ENCODE measurements at regions not wholly inside any gene's neighbourhood (a gene's known extent, or its start where the extent isn't known, plus 50 kb on each side); places are given as distances from the start of the nearest gene placed in this dataset.

DNA sequence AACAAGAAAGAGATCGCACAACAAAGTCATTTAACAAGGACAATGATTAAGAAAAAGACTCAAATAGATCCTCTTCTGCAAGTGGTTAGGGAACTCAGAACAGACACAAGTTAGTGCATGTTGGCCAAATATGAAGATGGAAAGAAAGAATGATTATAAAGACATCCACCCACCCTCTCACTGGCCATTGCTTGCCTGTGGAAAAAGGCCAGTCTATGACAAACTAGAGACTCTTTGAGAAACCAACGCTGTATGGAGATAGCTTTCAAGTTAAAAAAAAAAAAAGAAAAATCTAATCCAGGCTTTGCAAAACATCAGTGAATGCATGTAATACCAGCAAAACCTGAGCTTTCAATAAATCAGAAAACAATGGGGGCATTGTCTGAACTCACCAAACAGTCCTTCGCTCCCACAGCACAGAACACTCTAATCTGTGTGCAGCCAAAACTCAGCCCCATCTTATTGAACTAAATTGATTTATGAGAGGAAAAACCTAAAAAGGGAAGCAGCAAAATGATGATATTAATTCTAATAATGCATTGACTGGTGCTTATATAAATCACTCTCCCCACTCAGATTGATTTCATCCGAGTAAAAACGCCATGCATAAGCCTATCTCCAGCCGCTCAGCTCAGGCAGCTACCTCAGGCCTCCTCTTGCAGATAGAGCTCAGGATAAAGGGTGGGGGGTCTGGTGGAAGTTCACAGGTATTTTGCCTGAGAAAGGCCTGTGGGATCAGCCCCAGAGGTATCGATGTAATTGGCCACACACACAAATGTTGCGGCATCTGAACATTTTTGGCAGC lies 547.1 kb downstream of the CCDC171 start:
- DNase-seq = no peak

DNA sequence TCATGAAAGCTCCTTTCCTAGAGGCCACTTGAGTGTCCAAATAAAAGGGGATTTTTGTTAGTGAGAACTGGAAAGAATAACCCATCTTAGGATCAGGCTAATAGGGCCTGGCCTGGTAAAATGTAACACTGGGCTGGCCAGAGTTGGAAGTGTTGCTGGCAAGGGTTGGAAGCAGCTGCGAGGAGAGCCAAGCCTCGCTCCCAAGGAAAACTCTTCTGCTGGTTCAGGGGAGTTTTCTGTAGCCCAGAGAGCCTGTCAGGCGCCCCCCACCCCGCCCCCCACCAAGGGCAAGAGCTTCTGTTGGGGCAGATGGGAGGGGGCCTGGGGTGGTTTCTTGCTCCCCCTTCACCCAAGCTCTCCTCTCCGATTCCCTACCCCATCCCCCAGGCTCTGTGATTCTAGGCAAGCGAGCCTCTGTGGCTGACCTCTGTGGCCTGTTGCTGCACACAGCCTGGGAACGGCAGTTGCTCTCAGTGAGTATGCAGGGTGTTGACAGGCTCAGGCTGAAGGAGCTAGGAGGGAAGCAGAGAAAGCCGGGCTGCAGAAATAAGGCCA lies 547.8 kb downstream of the CCDC171 start:
- DNase-seq = no peak

DNA sequence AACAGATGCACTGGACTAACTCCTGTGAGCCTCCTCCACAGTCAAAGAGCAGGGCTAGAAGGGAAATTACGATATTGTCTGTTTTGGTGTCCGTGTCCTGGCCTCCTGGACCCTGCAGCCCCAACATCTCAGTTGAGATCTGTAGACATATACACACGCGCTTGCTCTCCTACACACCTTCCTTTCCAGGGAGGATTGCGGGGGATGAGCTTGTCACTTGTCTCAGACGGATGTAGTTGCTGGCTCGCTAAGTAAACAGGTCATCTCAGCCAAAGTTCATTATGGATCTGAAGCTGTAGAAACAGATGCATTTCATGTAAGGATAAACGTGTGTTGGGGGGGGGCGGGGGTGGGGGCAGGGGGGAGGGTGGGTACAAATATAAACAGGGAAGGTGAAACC lies 549.3 kb downstream of the CCDC171 start:
- DNase-seq = no peak

GRCh38 chr9:16103620-16104397 lies 551.0 kb downstream of the CCDC171 start:
- DNase-seq = no peak

DNA sequence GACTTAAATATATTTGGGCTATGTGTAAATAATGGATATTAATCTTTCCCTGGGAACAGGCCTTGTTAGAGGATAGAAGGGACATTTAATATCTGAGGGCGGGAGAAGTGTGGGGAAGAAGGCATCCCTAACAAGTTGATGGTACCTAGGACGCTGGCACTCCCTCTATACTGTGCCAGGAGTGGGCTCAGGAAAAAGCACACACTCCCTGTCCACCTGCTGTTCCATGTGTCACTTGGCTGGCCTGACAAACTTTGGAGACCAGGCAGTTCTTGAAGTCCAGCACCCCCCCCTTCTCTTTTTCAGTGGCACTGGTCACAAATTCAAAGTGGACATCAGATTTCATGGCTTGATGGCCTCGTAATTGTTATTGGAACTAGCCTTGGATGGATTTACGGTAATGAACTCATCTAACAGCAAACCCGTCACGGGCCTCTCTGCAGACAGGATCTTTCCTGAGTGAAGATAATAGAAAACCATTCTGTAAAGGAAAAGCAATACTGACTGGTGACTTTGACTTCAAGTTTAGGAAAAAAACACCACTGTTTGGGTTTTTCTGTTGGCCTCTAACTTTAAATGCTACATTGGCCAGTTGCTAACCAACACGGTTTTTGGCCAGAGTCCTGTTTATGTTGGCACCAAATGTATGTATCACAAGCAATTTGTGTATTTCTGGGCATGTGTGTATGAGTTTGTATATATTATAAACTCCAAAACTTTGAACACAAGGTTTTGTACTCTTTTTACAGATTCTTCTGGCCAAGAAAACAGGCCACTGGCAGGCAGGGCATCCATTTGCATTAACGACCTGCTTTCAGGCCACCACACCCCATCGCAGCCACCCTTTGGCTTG lies 552.6 kb downstream of the CCDC171 start:
- DNase-seq = no peak

DNA sequence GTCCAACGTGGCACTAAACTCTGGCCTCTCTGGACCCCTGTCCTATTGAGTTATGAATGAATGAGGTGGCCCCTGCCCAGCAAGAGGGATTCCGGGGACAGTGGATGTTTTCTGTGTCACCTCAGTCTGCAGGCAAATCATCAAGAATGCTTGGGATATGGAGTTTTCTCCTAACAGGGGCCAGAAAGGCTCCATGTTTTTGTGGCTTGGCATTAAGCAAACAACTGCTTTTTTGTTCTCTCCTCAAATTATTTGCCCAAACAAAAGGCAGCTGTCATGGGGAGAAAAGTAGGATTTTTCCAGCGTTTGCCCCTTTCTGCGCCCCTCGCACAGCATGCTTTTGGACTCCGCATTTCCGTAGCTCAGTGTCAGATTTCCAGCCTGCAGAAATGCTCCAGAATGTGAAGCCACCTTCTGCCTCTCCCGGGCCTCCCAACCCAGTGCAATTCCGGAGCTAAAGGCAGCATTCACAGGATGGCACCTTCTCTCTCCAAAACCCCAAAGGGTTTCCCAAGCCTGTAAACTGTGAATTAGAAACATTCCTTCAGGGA lies 553.3 kb downstream of the CCDC171 start:
- no peak for DNase-seq

GRCh38 chr9:16112116-16112515 lies 559.3 kb downstream of the CCDC171 start:
- no peak for DNase-seq

DNA sequence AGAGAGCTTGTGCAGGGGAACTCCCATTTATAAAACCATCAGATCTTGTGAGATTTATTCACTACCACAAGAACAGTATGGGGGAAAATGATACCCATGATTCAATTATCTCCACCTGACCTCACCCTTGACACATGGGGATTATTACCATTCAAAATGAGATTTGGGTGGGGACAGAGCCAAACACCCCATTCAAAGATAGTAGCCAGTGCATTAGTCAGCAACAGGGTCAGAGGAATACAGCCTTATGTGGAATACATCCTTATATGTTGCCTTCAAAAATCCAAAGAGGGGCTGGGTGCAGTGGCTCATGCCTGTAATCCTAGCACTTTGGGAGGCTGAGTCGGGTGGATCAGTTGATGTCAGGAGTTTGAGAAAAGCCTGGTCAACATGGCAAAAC lies 563.2 kb downstream of the CCDC171 start:
- no peak for DNase-seq

DNA sequence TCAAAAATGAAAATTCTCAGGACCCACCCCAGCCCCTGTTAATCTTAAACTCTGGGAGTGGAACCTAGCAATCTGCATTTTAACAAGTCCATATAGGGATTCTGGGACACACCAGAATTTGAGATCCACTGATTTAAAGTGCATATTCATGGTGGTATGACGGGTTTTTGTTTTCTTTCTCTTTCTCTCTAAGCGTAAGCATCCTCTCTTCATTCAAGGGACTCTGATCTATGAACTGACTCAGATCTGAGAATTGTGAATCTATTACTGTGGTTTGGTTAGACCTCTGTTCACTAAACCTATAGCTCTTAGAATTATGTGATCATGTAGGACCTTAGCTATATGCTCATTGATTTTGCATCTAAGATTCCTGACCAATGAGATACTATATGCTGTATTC lies 565.2 kb downstream of the CCDC171 start:
- DNase-seq = no peak

GRCh38 chr9:16119261-16120230 lies 566.7 kb downstream of the CCDC171 start:
- no peak for DNase-seq

DNA sequence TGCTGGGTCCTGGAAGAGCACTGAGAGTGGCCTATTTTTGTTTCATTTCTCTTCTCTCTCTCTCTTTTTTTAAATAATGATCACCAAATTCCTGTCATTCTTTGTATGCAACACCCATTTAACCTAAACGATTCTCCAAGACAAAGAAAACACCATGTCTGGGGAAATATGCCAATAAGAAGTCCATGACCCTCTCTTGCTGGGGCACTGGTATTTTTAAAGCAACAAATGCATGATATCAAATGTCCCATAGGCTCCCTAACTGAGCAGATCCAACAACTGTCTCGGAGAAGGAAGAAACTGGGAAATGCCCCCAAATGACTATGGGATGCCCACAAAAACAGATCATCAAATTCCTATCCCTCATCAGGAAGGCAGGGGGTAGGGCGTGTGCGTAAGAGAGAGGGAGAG lies 567.4 kb downstream of the CCDC171 start:
- DNase-seq = no peak

DNA sequence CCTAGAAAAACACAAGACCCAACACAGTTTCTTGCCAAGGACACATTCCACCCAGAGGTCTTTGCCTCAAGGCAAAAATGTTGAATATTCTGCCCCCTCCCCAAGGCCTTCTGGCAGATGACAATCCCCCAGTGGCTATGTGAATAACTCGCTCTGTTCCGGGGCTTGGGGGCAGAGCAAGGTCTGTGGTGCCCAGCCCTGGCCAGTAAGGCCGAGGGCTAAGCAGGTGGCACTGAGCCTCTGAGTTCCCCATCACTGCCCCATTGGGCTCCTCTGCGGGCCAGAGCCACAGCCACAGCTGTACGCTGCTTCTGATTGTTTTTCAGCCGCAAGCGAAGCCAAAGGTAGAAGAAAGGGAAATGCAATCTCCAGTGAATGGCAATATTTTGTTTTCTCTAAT lies 567.9 kb downstream of the CCDC171 start:
- no peak for DNase-seq

DNA sequence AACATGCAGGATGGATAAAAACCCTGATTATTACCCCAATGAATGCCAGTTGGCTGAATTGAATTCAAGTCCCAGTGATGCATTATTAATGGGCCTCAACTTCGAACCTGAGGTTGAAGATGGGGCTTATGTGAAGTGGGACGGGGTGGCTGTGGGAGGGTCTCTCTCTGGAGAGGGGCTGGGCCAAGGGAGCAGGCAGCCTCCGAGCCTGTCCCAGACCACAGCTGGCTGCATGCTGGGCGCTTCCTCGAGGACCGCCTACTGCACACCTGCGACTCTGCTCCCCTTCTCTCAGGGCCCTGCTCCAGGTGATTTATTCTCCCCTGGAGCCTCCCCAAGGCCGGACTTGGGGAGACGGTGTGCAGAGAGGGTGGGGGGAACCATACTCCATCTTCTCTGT lies 568.3 kb downstream of the CCDC171 start:
- no peak for DNase-seq

DNA sequence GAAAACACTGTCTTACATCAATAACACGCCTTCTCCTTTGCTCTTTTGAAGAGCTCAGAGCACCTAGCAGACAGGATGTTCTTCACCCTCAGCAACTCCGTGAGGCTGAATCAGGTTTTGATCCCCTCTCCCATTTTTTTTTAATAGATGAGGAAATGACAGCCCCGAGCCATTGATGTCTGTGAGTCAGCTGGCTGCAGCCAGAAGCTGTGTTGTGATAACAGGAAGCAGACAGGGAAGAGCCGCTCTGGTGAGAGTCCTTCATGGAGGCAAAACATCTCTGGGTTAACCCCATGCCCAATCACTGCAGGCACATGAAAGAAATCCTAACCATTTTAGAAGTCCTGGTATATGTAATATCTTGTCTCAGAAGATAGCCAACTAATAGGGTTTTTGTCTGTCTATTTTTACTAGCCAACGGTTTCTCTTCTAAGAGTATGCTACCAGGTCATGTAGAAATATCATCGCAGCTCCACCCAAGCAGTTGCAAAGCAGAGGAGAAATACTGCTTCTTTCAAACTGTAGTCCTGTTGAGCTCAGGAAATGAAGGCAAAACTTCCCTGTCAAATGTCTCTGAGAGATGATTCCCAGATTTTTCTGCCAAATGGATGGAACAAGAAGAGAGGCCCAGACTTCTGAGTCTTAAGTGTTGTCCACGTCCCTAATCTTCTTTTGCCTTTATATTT lies 568.9 kb downstream of the CCDC171 start:
- no peak for DNase-seq

DNA sequence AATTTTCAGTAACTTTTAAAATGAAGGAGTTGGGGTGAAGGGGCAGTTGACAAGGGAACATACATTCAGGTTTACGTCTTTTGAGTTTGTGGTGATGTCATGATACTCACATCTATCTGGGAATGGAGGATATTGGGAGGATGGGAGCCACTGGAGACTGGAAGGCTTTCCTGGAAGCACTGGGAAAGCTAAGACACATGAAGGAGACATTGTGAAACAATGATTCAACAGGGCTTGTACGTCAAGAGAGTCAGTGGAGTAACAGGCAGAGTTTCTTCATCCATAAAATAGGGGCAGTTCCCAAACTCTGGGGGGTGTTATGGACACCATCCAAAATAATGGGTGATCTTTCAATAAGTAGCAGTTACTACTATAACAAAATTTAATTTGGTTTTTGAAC lies 572.8 kb downstream of the CCDC171 start:
- DNase-seq = no peak

DNA sequence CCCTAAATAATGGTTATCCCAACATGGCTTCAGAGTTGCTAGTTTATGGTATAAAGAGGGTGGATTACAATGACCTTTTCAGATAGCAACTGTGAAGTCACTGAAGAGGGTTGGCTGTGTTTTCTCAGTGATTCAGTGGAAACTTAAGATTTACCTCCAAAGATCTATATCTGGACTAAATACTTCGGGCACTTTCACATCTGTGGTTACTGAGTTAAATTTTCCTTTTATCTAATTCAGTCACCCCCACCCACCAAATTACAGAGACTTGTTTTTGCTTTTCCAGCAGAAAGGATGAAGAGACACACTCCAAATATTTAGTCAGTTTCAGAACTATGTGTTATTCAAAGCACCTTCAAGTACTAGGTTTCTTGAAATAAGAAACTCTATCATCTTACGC lies 573.2 kb downstream of the CCDC171 start:
- no peak for DNase-seq

GRCh38 chr9:16128003-16128402 lies 575.2 kb downstream of the CCDC171 start:
- DNase-seq = no peak

- DNase-seq = no peak
Observed at GRCh38 chr9:16131264-16131663, 578.4 kb downstream of the CCDC171 start.

- DNase-seq = no peak
Observed at GRCh38 chr9:16132513-16132912, 579.7 kb downstream of the CCDC171 start.

- DNase-seq = no peak
Observed at GRCh38 chr9:16133032-16133431, 580.2 kb downstream of the CCDC171 start.
